HG02981 (cell line): ENCODE measurements at regions not wholly inside any gene's neighbourhood (a gene's known extent, or its start where the extent isn't known, plus 50 kb on each side); places are given as distances from the start of the nearest gene placed in this dataset.

Experiments
- ATAC-seq: cut with Tn5 transposase; IDR thresholded peaks from one replicate; pipeline ENCODE4 v1.9.1; 2021; ENCODE audit warnings: mild to moderate bottlenecking, moderate library complexity; ENCODE audit not compliant: unreplicated experiment

DNA sequence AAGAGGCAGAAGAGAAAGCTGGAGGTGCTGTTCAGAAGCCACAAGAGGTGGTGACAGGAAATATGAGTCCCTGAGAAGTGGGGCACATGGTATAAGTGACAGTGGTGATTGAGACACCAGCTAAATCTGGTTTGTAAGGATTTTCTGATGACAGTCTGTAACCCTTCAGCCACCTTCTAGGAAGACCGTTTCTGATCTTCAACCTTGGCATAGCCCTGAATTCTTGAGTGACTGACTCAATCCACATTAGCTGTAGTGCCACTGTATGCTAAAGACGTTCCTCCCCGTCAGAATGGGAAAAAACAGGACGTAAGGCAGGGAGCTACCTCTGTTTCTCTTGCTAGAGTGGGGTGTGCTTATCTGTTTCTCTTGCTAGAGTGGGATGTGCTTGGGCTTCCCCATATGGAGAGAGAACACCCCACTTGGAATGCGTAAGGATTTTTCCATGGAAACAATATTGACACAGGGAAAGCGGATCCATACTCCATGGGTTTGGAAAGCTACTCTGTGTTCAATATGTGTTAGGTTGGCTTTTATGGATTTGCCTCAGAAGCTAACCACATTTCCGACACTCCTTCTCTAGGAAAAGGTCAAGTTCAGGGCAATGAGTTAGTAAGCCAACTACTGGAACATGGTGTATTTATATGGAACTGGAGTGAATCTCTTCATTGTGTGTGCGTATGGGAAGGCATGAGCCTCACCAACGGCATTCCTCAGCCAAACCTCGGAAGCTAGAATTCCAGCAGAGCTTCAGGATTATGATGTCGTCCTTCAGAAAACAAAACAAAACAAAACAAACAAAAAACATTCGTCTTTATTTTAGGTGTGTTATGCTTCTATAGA lies 948.8 kb upstream of the SLC10A2 start:
- ATAC-seq, result no peak

DNA sequence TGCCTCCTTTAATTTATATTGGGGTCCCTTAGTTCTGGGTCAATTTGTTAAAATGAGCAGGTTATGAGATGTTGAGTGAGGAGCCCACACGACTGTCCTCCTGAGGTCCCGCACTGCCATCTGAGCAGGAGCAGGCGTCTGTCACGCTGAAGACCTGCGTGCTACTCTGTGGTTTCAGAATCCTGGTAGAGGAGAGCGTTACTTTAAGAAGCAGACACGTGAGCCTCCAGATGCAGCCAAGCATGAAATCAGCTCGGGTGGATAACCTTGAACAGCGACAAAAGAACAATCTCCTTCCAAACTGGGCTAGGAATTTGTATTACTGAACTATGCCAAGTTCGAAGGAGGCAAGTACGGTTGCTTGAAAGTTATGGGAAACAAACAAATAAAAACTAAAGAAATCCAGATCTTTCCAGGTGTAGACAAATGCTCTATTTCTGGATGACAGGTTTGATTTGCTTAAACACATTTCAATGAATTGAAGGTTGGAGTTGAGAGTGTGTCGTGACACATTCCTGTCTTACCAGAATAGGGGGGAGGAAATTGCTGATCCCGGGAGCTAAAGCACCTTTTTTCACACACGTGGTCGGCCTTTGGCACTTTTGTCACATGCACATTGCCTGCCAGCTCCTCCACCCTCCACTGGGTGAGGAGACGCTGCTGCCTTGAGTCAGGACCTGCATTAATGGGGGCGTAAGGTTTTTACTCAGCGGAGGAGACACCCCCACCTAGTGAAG lies 945.5 kb upstream of the SLC10A2 start:
- no peak for ATAC-seq

DNA sequence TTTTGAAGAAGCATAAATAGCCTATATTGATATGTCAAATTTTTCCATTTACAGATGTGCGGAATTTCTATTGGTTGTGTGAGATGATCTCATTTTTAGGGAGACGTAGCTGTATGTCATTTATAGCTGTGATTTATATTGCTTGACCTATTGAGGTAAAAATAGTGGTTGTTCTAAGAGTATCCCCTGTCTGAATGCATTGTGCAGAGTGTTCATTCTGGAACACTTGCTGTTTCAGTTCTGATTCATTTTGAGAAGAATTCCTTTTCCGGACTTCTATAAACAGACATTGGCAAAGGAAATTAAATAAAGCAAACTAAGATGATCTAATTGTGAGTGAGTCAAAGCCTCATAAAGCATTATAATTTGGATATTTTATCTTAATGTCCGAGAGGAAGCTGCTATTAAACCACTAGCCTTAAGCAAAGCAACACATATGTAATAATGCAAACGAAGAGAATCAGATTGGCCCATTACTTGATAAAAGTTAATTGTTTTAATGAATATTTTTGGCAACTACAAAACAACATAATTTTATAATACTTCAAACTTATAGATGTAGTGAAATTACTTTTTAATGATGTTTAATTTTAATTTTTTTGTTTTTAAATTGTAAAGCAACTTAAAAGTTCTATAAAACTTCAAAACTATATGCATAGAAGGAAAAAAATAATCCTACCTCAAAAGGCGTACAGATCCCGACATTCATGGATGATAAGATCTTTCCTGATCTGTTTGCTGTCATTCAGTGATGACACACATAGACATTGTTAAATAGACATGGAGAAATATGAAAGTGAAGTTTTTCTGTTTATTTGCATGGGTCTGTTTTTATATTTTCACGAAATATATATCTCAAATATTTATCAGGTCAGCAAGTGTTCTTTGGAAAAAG lies 942.6 kb upstream of the SLC10A2 start:
- ATAC-seq, result no peak

DNA sequence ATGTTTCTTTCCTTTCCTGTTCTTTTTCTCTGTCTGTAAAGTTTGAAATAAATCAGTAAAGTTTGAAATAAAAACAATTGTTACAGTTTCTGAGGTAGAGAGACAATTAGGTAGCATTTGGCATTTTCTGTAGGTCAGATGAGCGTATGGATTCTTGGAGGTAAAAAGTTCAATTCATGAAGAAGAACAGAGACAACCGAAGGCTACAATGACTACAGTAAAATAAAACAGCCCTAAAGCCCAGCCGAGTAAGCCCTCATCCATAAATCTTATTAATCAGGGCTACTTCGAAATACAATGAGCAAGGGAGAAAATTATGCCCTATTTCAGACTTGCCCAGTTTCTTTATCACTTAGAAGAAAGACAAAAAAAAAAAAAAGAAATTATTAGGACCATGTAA lies 941.9 kb upstream of the SLC10A2 start:
- ATAC-seq, result no peak

DNA sequence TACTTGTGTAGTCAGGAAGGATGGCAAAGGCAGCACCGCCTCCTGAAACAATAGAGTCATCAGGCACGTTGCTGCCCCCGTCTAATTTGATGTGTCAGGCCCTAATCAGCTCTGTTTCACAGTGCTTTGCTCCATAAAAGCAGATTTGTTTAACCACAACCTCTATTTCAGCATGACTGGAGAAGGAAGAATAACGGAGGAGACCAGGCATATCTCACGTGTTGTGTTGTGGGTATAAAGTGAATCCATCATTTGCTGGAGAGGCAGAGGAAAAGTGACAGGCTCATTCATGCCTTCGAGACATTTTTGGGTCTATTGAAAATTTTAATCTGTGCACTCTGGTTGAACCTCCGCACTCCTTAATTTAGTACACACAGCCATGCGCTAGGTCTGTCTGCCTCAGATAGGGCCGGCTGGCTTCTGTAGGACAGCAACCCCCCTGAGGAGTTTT lies 940.4 kb upstream of the SLC10A2 start:
- no peak for ATAC-seq

DNA sequence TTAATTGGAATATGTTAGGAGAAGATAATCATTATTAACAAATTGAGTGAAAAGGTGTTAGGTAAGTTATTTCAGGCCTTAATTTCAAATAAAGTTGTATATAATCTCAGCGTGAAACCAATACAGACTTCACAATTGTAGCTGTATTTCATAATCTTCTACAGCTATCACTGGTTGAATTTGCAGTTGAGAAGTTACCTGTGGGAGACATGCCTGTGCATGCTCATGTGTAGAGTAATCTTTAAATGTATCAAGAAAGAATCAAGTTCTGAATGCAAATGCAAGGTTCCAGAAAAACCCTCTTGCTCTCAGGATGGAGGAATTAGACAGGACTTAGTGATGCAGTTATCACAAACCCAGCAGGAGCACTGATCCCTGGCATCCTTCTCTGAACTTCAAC lies 938.4 kb upstream of the SLC10A2 start:
- ATAC-seq, result no peak

DNA sequence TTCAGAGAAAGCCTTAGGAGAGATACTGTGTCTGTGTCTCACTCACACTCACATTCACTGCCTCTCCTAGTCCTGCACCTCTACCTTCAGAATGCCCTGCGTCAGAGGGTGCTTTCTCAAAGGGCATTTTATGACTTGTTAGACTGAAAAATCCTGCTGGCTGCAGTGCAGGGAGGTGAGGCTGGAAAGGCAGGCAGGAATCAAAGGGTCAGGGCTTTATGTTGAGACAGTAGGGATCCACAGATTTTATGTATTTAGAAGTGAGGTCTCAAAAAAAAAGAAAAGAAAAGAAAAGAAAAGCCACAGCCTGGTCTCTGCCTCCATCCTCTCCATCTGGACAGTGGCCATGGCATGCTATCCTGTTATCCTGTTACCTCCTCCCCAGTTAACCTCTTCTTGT lies 936.0 kb upstream of the SLC10A2 start:
- no peak for ATAC-seq

DNA sequence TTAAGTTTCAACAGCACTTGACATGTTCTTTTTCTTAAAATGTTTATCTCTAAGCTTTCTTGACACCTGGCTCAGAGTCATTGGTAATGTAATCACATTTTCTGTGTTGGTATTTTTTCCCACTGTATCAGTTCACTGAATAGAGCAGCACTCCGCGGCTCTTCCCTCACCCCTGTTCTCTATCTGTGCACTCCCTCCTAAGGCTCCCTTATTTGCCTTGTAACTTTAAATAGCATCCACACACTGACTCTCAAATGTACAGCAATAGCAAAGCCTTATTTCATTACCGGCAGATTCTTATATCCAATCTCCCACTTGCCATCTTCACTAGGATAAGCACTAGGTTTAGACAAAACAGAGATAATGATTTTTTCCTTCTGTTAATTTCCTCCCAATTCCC lies 935.5 kb upstream of the SLC10A2 start:
- no peak for ATAC-seq

DNA sequence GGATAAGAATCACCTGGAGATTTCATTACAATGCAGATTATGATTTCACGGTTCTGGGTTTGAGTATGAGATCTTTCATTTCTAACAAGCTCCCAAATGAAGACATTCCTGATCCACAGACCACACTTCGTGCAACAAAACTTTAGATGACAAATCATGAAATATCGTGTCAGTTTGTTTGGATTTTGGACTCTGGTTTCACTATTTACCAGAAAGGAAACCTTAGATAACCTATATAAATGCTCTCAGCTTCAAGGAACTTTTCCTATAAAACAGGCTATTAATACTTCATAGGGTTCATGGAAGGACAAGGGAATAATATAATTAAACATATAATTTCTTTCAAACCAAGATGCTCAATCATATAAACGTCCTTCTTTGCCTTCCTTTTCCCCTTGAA lies 930.5 kb upstream of the SLC10A2 start:
- no peak for ATAC-seq

DNA sequence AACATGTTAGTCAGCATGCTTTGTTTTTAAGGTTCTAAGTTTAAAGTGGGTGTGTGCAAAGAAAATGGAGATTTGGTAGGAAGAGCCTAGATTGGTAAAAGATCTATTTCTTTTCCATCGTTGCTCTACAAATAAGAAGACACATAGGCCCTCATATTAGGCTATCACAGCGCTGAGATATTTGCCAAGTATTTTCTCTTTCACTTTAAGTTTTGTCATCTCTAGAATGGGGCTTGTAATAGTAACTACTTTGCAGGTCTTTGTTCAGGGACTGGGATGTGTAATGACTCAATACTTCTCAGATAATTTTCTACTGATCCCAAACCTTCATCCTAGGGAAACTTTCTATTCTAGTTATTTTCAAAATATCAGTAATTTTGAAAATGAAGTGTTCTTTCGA lies 917.7 kb upstream of the SLC10A2 start:
- ATAC-seq, result no peak

DNA sequence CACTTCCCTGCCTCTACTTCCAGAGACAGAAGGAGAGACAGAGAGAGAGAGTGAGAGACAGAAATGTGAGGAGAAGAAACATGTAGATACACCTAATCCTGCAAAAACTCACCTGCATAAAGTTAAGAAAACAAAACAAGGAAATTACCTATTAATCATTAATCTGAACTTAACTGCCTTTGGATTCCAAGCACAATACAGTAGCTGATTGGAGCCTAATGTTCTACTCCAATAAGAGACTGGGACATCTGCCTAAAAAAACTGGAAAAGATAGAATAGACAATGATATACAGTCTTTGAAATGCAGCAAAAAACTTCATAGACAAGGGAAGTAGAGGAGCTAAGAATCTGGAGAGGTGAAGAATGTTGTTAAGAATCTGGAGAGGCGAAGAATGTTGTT lies 910.2 kb upstream of the SLC10A2 start:
- ATAC-seq, result no peak

DNA sequence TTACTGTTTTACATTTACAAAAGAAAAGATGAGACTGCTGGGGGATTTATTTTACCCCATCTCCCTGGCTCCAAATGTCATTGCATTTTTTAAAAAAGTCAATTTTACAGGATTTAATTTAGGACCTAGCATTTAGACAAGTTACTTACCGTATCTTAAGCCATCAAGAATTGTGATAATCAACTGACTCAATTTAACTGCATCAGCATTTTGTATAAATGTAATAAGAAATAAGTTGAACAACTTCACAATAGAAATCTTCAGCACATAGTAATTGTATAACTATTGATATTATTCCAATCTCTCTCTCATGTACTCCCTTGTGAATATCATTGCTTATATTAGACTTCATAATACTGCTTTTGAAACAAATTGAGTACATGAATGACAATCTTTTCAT lies 907.5 kb upstream of the SLC10A2 start:
- no peak for ATAC-seq

DNA sequence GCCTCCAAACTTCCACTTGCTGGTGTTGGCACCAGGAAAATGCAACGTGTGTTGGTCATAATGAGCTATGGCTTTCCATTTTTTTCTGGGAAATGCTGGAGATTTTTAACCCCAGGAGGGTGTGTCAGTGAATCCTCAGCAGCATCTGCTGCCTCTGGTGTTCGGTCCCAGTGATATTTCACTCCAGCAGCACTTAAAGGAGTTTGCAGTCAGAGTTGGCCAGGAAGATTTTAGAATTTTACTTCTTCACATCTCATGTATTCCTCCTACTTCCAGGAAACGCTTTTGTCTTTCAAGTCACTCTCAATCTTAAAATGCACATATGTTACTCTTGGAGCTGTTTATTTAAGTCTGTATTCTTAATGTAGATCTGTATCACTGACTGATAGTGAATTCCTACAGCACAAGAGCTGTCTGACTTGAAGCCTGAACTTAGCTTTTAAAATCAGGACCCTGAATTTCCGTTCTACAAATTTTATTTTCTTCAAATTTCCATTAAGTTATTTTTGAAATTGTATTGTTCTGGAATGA lies 903.4 kb upstream of the SLC10A2 start:
- no peak for ATAC-seq

DNA sequence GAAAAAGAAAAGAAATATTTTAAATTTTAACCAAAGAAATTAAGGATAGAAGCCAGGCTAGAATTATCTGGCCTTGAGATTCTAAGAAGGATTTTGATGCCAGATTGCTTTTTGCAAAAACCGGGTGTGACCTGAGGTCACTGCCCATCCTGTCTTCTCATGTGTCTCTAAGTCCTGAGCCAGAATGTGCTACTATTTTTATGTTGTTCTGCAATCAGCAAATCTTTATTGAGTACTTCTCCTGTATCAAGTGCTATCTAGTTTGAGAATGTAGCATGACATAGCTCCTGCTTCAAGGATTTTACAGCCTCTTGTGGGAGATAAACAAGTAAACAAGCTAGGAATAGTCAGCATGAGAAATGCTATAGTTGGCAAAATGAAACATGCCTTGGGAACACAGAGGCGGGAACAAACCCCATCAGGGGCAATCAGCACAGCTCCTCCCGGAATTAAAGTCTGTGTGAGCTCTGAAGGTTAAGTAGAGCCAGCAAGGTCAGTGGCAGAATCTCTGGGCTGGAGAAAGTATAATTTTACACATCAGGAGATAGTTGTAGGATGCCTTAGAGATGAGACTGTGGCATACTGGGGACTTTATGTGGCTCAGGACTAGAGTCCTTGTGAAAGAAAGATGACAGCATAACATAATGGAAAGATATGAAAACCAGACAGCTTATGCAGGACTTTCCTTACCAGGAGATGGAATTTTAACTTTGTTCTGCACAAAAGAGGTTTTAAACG lies 899.5 kb upstream of the SLC10A2 start:
- no peak for ATAC-seq

DNA sequence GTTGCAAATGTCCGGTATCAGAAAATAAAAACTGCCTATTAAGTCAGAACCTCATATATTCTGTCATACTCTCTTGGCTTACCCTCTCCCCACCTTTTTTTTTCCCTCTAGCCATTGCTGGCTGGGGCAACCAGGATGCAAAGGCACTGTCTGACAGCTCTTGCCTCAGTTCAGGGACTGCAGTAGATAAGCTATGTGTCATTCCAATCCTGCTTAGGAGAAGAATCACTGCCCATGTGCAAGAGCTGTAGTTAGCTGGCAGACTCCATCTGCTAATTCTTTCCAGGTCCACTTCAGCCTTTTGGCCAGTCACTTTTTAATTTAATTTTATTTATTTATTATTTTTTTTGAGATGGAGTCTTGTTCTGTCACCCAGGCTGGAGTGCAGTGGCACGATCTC lies 895.6 kb upstream of the SLC10A2 start:
- no peak for ATAC-seq

DNA sequence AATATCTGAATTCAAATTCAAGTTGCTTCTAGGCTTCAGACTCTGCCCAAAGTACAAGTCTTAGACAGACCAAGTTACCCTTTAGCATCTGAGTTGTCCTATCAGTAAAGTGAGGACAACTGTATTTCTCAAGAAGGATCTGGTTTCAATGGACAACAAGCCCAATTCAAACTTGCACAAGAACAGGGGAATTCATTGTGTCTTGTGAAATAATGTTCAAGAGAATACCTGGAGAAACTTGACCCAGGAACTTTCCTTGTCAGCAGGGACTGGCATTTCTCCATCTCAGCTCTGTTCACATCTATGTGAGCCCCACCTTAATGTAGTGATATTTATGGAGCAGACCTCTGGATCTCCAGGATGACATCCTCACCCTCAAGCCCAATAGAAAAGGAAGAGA lies 894.9 kb upstream of the SLC10A2 start:
- ATAC-seq, result no peak

DNA sequence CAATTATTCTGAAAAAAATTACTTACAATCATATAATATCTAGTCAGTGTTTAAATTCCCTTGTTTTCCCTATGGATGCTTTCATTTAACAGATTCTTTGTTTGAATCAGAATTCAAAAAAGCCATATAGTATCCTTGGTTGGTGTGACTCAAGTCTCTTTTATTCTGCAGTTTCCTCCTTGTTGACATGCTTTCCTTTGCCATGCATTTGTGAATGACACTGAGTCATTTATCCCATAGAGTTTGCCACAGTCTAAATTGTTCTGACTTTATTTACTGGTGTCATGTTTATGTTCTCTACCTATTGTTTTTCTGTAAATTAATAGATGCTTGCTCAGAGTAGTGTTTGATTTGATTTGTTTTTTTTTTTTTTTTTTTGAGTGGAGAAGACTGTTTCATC lies 893.8 kb upstream of the SLC10A2 start:
- no peak for ATAC-seq

DNA sequence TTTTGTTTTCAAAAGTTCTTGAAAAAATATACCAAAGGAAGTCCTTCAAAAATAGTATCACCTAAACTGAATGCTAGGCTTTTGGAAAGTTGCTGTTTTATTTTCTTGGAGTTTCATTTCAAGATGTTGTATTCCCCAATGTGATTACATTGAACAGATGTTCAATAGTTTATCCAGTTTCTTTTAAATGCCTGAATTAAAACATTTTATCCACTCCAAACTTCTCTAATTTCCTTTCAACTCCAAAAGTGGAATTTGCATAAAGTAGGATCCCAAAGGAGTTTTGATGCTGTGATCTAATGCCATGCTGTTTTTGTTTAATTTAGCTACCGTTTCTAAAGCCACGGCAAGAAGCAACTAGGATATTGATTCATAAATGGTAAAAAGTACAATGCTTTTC lies 892.5 kb upstream of the SLC10A2 start:
- no peak for ATAC-seq

DNA sequence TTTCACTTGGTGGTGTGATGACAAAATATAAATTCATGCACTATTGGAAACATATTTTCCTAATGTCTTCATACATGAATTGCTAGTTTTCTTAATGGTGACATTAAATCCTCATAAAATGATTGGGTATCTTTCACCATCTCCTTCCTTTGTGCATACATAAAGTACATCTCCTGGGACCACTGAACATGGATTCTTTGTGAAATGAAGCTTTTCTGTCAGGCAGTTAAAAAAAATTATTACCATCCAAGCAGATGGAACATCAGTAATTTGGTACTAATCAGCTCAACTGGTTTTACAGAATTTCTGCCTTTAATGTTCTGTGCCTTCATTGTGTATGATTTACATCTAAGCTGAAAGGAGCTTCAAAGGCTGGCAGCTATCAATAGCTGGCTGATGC lies 891.7 kb upstream of the SLC10A2 start:
- ATAC-seq, result no peak

DNA sequence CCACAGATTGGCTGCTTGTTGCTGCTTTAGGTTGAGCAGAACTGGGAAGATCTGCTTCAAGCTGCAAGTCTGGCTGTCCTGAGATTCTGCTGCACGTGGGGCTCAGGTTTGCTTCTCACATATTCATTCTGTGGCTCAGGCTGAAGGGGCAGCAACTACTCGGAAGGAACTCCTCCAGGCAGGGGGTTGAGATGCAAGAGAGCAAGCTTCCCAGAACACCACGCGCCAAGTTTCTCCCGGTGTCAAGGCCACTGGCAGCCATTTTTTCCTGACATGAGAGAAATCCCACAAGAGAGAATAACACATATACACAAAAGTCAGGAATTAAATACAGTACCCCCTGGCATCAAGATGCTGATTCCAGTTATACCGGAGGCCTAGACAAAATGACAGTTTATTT lies 887.6 kb upstream of the SLC10A2 start:
- ATAC-seq, result no peak
